Esophagus muscularis mucosa (tissue), 3 donors: ENCODE measurements at regions not wholly inside any gene's neighbourhood (a gene's known extent, or its start where the extent isn't known, plus 50 kb on each side); places are given as distances from the start of the nearest gene placed in this dataset.

Source experiments
- CTCF ChIP-seq, 3 experiments: fragments of 200-600 bp in 2 of 3; fragments of 450-650 bp in 1 of 3; sonication (generic) in 2 of 3; IDR thresholded peaks; one replicate each; pipeline ENCODE4 v1.5.1; 2017 to 2019; ENCODE audit warnings: antibody characterized with exemption in 3 of 3, mild to moderate bottlenecking in 2 of 3, moderate library complexity in 1 of 3
- POLR2A ChIP-seq: fragments of 450-650 bp; IDR thresholded peaks from one replicate; pipeline ENCODE4 v1.6.1; 2017; ENCODE audit warnings: antibody characterized with exemption, moderate library complexity, mild to moderate bottlenecking, low read depth

- no peak for TF ChIP-seq CTCF (IDR thresholded peaks at IDR 0.05)
- TF ChIP-seq POLR2A, result no peak
Measured at GRCh38 chr2:83742117-83742782, 716.8 kb downstream of the SUCLG1 start.
